H9 (cell line): ENCODE measurements at regions not wholly inside any gene's neighbourhood (a gene's known extent, or its start where the extent isn't known, plus 50 kb on each side); places are given as distances from the start of the nearest gene placed in this dataset.

Source experiments
- DNase-seq: peaks from one replicate; pipeline ENCODE4 v3.0.0-alpha.2; 2017
- H2AFZ ChIP-seq: one replicate; pipeline ENCODE4 v1.6.1; 2013; ENCODE audit warnings: mild to moderate bottlenecking, low read length, control low read depth, moderate library complexity
- H2AK5ac ChIP-seq: 2 replicates; pipeline ENCODE4 v1.6.1; 2013; ENCODE audit warnings: low read length, control low read depth, mixed read lengths; ENCODE audit not compliant: insufficient read length
- H2BK120ac ChIP-seq: one replicate; pipeline ENCODE4 v1.6.1; 2013; ENCODE audit warnings: low read depth, mild to moderate bottlenecking, low read length, control low read depth, inconsistent platforms; ENCODE audit not compliant: poor library complexity, severe bottlenecking
- H2BK12ac ChIP-seq: 2 replicates; pipeline ENCODE4 v1.6.1; 2013; ENCODE audit warnings: low read length, control low read depth, mixed read lengths, low read depth; ENCODE audit not compliant: insufficient read length
- H2BK15ac ChIP-seq: 2 replicates; pipeline ENCODE4 v1.6.1; 2013; ENCODE audit warnings: low read depth, low read length, control low read depth
- H2BK20ac ChIP-seq: one replicate; pipeline ENCODE4 v1.6.1; 2013; ENCODE audit warnings: low read depth, mild to moderate bottlenecking, low read length, control low read depth, inconsistent platforms; ENCODE audit not compliant: poor library complexity, severe bottlenecking
- H2BK5ac ChIP-seq: 2 replicates; pipeline ENCODE4 v1.6.1; 2013; ENCODE audit warnings: low read length, control low read depth, mixed read lengths; ENCODE audit not compliant: insufficient read length
- H3K14ac ChIP-seq: 2 replicates; pipeline ENCODE4 v1.6.1; 2013; ENCODE audit warnings: low read length, control low read depth; ENCODE audit not compliant: insufficient read depth
- H3K18ac ChIP-seq: 2 replicates; pipeline ENCODE4 v1.6.1; 2013; ENCODE audit warnings: low read depth, mild to moderate bottlenecking, mixed read lengths, low read length, control low read depth; ENCODE audit not compliant: insufficient read length
- H3K23ac ChIP-seq: 2 replicates; pipeline ENCODE4 v1.6.1; 2013; ENCODE audit warnings: low read length, control low read depth, mixed read lengths, low read depth; ENCODE audit not compliant: insufficient read length
- H3K23me2 ChIP-seq: 2 replicates; pipeline ENCODE4 v1.6.1; 2013; ENCODE audit warnings: low read depth, mild to moderate bottlenecking, mixed read lengths, low read length, control low read depth; ENCODE audit not compliant: insufficient read length, poor library complexity, severe bottlenecking
- H3K27ac ChIP-seq: 2 replicates; pipeline ENCODE4 v1.5.1; 2013; ENCODE audit warnings: low read length, control low read depth, mixed read lengths, low read depth; ENCODE audit not compliant: insufficient read length
- H3K27me3 ChIP-seq: 2 replicates; pipeline ENCODE4 v1.6.1; 2013; ENCODE audit warnings: low read length, control low read depth, inconsistent platforms; ENCODE audit not compliant: insufficient read depth
- H3K4ac ChIP-seq: 2 replicates; pipeline ENCODE4 v1.6.1; 2013; ENCODE audit warnings: low read depth, mild to moderate bottlenecking, control low read depth, inconsistent platforms, low read length, moderate library complexity
- H3K4me1 ChIP-seq: 2 replicates; pipeline ENCODE4 v1.6.1; 2013; ENCODE audit warnings: low read length, control low read depth, inconsistent platforms; ENCODE audit not compliant: insufficient read depth
- H3K4me2 ChIP-seq: 2 replicates; pipeline ENCODE4 v1.6.1; 2013; ENCODE audit warnings: low read length, control low read depth, mixed read lengths; ENCODE audit not compliant: insufficient read length, insufficient read depth
- H3K56ac ChIP-seq: 2 replicates; pipeline ENCODE4 v1.6.1; 2013; ENCODE audit warnings: low read depth, mild to moderate bottlenecking, mixed read lengths, low read length, control low read depth; ENCODE audit not compliant: insufficient read length
- H3K79me1 ChIP-seq: 2 replicates; pipeline ENCODE4 v1.6.1; 2013; ENCODE audit warnings: low read depth, mild to moderate bottlenecking, moderate library complexity, low read length, control low read depth, inconsistent platforms; ENCODE audit not compliant: insufficient read depth, poor library complexity, severe bottlenecking
- H3K79me2 ChIP-seq: 2 replicates; pipeline ENCODE4 v1.6.1; 2013; ENCODE audit warnings: low read length, control low read depth, inconsistent platforms; ENCODE audit not compliant: insufficient read depth
- H3K9ac ChIP-seq: 2 replicates; pipeline ENCODE4 v1.6.1; 2013; ENCODE audit warnings: low read length, control low read depth, mixed read lengths; ENCODE audit not compliant: insufficient read length; ENCODE audit errors: extremely low read depth
- H3K9me3 ChIP-seq: one replicate; pipeline ENCODE4 v1.6.1; 2013; ENCODE audit warnings: low read depth, low read length, inconsistent platforms; ENCODE audit not compliant: control insufficient read depth
- H3T11ph ChIP-seq: one replicate; pipeline ENCODE4 v1.6.1; 2013; ENCODE audit warnings: mild to moderate bottlenecking, low read length, control low read depth, inconsistent platforms
- H4K20me1 ChIP-seq: one replicate; pipeline ENCODE4 v1.6.1; 2013; ENCODE audit not compliant: control insufficient read depth, insufficient read length, insufficient read depth
- H4K5ac ChIP-seq: 2 replicates; pipeline ENCODE4 v1.6.1; 2013; ENCODE audit warnings: low read depth, mild to moderate bottlenecking, mixed read lengths, low read length, control low read depth; ENCODE audit not compliant: insufficient read length
- H4K8ac ChIP-seq: replicated peaks from 2 replicates; pipeline ENCODE4 v1.6.1; 2013; ENCODE audit warnings: low read length, control low read depth, mixed read lengths, low read depth; ENCODE audit not compliant: insufficient read length
- H4K91ac ChIP-seq: 2 replicates; pipeline ENCODE4 v1.6.1; 2013; ENCODE audit warnings: low read depth, mild to moderate bottlenecking, moderate library complexity, mixed read lengths, low read length, control low read depth; ENCODE audit not compliant: insufficient read length
- H3K27ac Mint-ChIP-seq, 3 experiments: 2 replicates in 2 of 3; 3 replicates in 1 of 3; pipeline ENCODE4 v1.8.0; 2020 to 2021; ENCODE audit warnings: mixed read lengths in 3 of 3, mild to moderate bottlenecking in 1 of 3, moderate library complexity in 1 of 3
- H3K27me3 Mint-ChIP-seq: 2 replicates; pipeline ENCODE4 v1.8.0; 2021; ENCODE audit warnings: low read depth, mild to moderate bottlenecking, moderate library complexity, mixed read lengths
- H3K36me3 Mint-ChIP-seq, 3 experiments: 2 replicates in 2 of 3; 3 replicates in 1 of 3; pipeline ENCODE4 v1.8.0; 2020 to 2021; ENCODE audit warnings: low read depth in 3 of 3, mixed read lengths in 3 of 3; ENCODE audit not compliant: insufficient read depth in 1 of 3
- H3K4me1 Mint-ChIP-seq, 2 experiments: 2 replicates each; pipeline ENCODE4 v1.8.0; 2020; ENCODE audit warnings: mixed read lengths in 2 of 2
- H3K4me3 Mint-ChIP-seq, 2 experiments: 2 replicates in 1 of 2; 3 replicates in 1 of 2; pipeline ENCODE4 v1.8.0; 2020 to 2021; ENCODE audit warnings: mild to moderate bottlenecking in 2 of 2, mixed read lengths in 2 of 2, moderate library complexity in 1 of 2
- H3K9me3 Mint-ChIP-seq, 2 experiments: 2 replicates in 1 of 2; 3 replicates in 1 of 2; pipeline ENCODE4 v1.8.0; 2020; ENCODE audit warnings: mild to moderate bottlenecking in 2 of 2, mixed read lengths in 2 of 2, moderate library complexity in 1 of 2
- CTCF ChIP-seq: fragments of 200-600 bp; sonication (generic); conservative IDR thresholded peaks from 3 replicates; pipeline ENCODE4 v1.8.0; 2021; ENCODE audit warnings: antibody characterized with exemption, mild to moderate bottlenecking
- WGBS: extraction: QIAGEN DNeasy Blood & Tissue Kit; methylation state at CpG from one replicate; pipeline ENCODE4 v1.1.7; 2013; ENCODE audit warnings: missing lambda C conversion rate, low lambda C conversion rate, mixed read lengths; ENCODE audit not compliant: insufficient read length; ENCODE audit errors: extremely low coverage; 5-methylcytosine and 5-hydroxymethylcytosine counted together

GRCh38 chr1:57620605-57621004 is 196.7 kb upstream of the DAB1 start:
- Histone ChIP-seq H2BK15ac (no peak overlapping the region), H4K91ac (no peak overlapping the region), H3K14ac (no peak overlapping the region), H2AK5ac (no peak overlapping the region), H3K4ac (no peak overlapping the region), H4K8ac (no peak overlapping the region), H2BK5ac (no peak overlapping the region), H3T11ph (no peak overlapping the region), H4K20me1 (no peaks in the 10 kb centered on the region), H3K79me1 (no peaks in the 10 kb centered on the region), H2BK12ac (no peak overlapping the region), H3K9ac (no peak overlapping the region), H3K79me2 (no peaks in the 10 kb centered on the region), H3K56ac (no peak overlapping the region), H3K23ac (no peak overlapping the region), H4K5ac (no peak overlapping the region), H2BK120ac (no peak overlapping the region), H3K27ac (no peak overlapping the region), H3K4me1 (peaks cover 10% of the 10 kb centered on the region; the same call in 1 of the 2 replicates), H3K18ac (no peak overlapping the region), H2AFZ (no peak overlapping the region), H3K27me3 (no peaks in the 10 kb centered on the region), H3K23me2 (no peaks in the 10 kb centered on the region), H3K9me3 (no peaks in the 10 kb centered on the region), H2BK20ac (no peak overlapping the region), H3K4me2 (no peak overlapping the region)
- Mint-ChIP-seq H3K27ac (no peak overlapping the region), H3K4me3 (no peak overlapping the region), H3K36me3 (no peaks in the 10 kb centered on the region), H3K27me3 (no peaks in the 10 kb centered on the region), H3K9me3 (no peaks in the 10 kb centered on the region), H3K4me1 (peaks cover 24 to 25% of the 10 kb centered on the region in 2 experiments)
- no CpG with 5 or more reads among the region's 4 CpGs for WGBS
- no peak for TF ChIP-seq CTCF
- DNase-seq: no peak
